ENCODE measurements at regions not wholly inside any gene's neighbourhood (a gene's known extent, or its start where the extent isn't known, plus 50 kb on each side); places are given as distances from the start of the nearest gene placed in this dataset.

- no peak for DNase-seq
Observed at GRCh38 chr2:58871469-58872142, 630.5 kb upstream of the FANCL start.

- DNase-seq = no peak
Observed at GRCh38 chr2:58870704-58871103, 629.6 kb upstream of the FANCL start.

GRCh38 chr2:58866946-58867345 is 625.8 kb upstream of the FANCL start:
- no peak for DNase-seq

GRCh38 chr2:58866527-58866926 is 625.4 kb upstream of the FANCL start:
- DNase-seq = no peak

- DNase-seq = peak; percentile 70
Observed at GRCh38 chr2:58866040-58866439, 624.9 kb upstream of the FANCL start.

GRCh38 chr2:58865436-58865835 is 624.3 kb upstream of the FANCL start:
- no peak for DNase-seq

- no peak for DNase-seq
Observed at GRCh38 chr2:58862244-58862643, 621.1 kb upstream of the FANCL start.

GRCh38 chr2:58860586-58860985 is 619.5 kb upstream of the FANCL start:
- no peak for DNase-seq

GRCh38 chr2:58856100-58856499 is 615.0 kb upstream of the FANCL start:
- DNase-seq = no peak

- no peak for DNase-seq
Observed at GRCh38 chr2:58853420-58853819, 612.3 kb upstream of the FANCL start.

- no peak for DNase-seq
Observed at GRCh38 chr2:58852905-58853304, 611.8 kb upstream of the FANCL start.

GRCh38 chr2:58852243-58852642 is 611.1 kb upstream of the FANCL start:
- DNase-seq = no peak

GRCh38 chr2:58851598-58851997 is 610.5 kb upstream of the FANCL start:
- DNase-seq = no peak

- DNase-seq = peak; percentile 94
Observed at GRCh38 chr2:58845011-58845410, 603.9 kb upstream of the FANCL start.

GRCh38 chr2:58842501-58843155 is 601.5 kb upstream of the FANCL start:
- no peak for DNase-seq

GRCh38 chr2:58834404-58834803 is 593.3 kb upstream of the FANCL start:
- no peak for DNase-seq

GRCh38 chr2:58826795-58827194 is 585.7 kb upstream of the FANCL start:
- no peak for DNase-seq

GRCh38 chr2:58812771-58813344 is 571.7 kb upstream of the FANCL start:
- DNase-seq = no peak

- DNase-seq = no peak
Observed at GRCh38 chr2:58805126-58805525, 564.0 kb upstream of the FANCL start.

- no peak for DNase-seq
Observed at GRCh38 chr2:58803192-58803591, 562.1 kb upstream of the FANCL start.

- no peak for DNase-seq
Observed at GRCh38 chr2:58800881-58801280, 559.8 kb upstream of the FANCL start.

GRCh38 chr2:58798676-58799208 is 557.6 kb upstream of the FANCL start:
- no peak for DNase-seq

GRCh38 chr2:58796239-58796910 is 555.2 kb upstream of the FANCL start:
- DNase-seq = no peak

GRCh38 chr2:58794916-58795315 is 553.8 kb upstream of the FANCL start:
- no peak for DNase-seq

All from DMS153 (cell line).